GM21576 (cell line): ENCODE measurements at regions not wholly inside any gene's neighbourhood (a gene's known extent, or its start where the extent isn't known, plus 50 kb on each side); places are given as distances from the start of the nearest gene placed in this dataset.
A peak's percentile ranks its signal among the peaks of the same experiment; 100 is the strongest.

Experiments used
- ATAC-seq: cut with Tn5 transposase; IDR thresholded peaks from one replicate; pipeline ENCODE4 v1.9.1; 2021; ENCODE audit warnings: mild to moderate bottlenecking, moderate library complexity; ENCODE audit not compliant: unreplicated experiment

GRCh38 chr5:73395256-73395655 is 53.3 kb downstream of the FOXD1 start:
- no peak for ATAC-seq

- ATAC-seq = no peak
Measured at GRCh38 chr5:73394610-73395009, 54.0 kb downstream of the FOXD1 start.

GRCh38 chr5:73393611-73394489 is 54.7 kb downstream of the FOXD1 start:
- ATAC-seq = no peak

- ATAC-seq = no peak
Measured at GRCh38 chr5:73392775-73393174, 55.8 kb downstream of the FOXD1 start.

GRCh38 chr5:73391441-73391881 is 57.1 kb downstream of the FOXD1 start:
- ATAC-seq = no peak

- ATAC-seq = no peak
Measured at GRCh38 chr5:73390972-73391371, 57.6 kb downstream of the FOXD1 start.

GRCh38 chr5:73388740-73389139 is 59.8 kb downstream of the FOXD1 start:
- no peak for ATAC-seq

- ATAC-seq = no peak
Measured at GRCh38 chr5:73388306-73388684, 60.3 kb downstream of the FOXD1 start.

GRCh38 chr5:73387601-73388305 is 60.8 kb downstream of the FOXD1 start:
- peak; percentile 95 for ATAC-seq

- peak; percentile 28 for ATAC-seq
Measured at GRCh38 chr5:73387149-73387591, 61.4 kb downstream of the FOXD1 start.

- no peak for ATAC-seq
Measured at GRCh38 chr5:73384861-73385260, 63.7 kb downstream of the FOXD1 start.

GRCh38 chr5:73382401-73382740 is 66.2 kb downstream of the FOXD1 start:
- ATAC-seq = no peak

- ATAC-seq = no peak
Measured at GRCh38 chr5:73381590-73382400, 66.8 kb downstream of the FOXD1 start.

GRCh38 chr5:73380710-73381589 is 67.6 kb downstream of the FOXD1 start:
- ATAC-seq = no peak

- no peak for ATAC-seq
Measured at GRCh38 chr5:73380041-73380440, 68.5 kb downstream of the FOXD1 start.

- no peak for ATAC-seq
Measured at GRCh38 chr5:73379435-73379834, 69.1 kb downstream of the FOXD1 start.

- no peak for ATAC-seq
Measured at GRCh38 chr5:73378765-73379164, 69.8 kb downstream of the FOXD1 start.

GRCh38 chr5:73378070-73378469 is 70.5 kb downstream of the FOXD1 start:
- ATAC-seq = no peak

GRCh38 chr5:73376618-73377170 is 71.9 kb downstream of the FOXD1 start:
- ATAC-seq = no peak

- no peak for ATAC-seq
Measured at GRCh38 chr5:73375949-73376348, 72.6 kb downstream of the FOXD1 start.
